ENCODE measurements at regions not wholly inside any gene's neighbourhood (a gene's known extent, or its start where the extent isn't known, plus 50 kb on each side); places are given as distances from the start of the nearest gene placed in this dataset.
"Not testable (repeated sequence)": the region's sequence is repeated elsewhere in the genome, so short reads cannot be mapped to it uniquely, and the experiment has no call there.

DNA sequence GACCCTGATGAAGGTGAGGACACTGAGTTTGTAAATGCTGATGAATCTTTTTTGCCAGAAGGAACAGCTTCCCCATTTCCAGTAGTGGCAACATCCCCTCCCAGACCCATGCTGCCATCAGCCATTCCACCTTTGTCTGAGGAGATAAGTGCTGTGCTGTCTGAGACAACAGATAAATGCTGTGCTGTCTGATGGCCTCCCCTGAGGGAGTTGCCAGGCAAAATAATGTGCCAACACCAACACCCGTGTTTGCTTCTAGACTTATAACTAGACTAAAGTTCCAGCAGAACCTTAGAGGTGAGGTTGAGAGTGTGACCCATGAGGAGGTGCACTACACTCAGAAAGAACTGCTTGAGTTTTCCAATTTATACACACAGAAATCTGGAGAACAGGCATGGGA, 349.5 kb downstream of the C12orf75 start:
- FAIRE-seq (no peak), DNase-seq (ENCODE audit: low spot score in 2 of 2) (no peak)

DNA sequence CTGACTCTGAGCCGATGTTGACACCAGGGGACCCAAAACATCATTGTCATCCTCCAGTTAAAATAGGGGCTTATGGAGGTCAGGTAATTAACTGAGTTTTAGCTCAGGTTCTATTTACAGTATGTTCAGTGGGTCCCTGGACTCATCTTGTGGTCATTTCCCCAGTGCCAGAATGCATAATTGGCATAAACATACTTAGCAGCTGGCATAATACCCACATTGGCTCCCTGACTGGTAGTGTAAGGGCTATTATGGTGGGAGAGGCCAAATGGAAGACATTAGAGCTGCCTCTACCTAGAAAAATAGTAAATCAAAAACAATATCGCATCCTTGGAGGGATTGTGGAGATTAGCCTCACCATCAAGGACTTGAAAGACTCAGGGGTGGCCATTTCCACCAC, 350.9 kb downstream of the C12orf75 start:
- no peak for FAIRE-seq

DNA sequence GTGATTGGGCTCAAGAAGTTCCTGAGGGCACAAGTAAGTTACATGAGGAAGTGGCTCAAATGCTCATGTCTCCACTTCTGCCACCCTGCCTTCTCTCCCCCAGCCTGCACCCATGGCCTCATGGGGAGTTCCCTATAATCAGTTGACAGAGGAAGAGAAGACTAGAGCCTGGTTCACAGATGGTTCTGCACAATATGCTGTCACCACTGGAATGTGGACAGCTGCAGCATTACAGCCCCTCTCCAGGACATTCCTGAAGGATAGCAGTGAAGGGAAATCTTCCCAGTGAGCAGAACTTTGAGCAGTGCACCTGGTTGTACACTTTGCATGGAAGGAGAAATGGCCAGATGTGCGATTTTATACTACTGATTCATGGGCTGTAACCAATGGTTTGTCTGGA, 352.3 kb downstream of the C12orf75 start:
- not testable (repeated sequence) for DNase-seq (ENCODE audit: low spot score in 2 of 2); FAIRE-seq

More for the DNA sequence above, 350.9 kb downstream of the C12orf75 start:
- no peak for DNase-seq (ENCODE audit: low spot score in 2 of 2)

DNA sequence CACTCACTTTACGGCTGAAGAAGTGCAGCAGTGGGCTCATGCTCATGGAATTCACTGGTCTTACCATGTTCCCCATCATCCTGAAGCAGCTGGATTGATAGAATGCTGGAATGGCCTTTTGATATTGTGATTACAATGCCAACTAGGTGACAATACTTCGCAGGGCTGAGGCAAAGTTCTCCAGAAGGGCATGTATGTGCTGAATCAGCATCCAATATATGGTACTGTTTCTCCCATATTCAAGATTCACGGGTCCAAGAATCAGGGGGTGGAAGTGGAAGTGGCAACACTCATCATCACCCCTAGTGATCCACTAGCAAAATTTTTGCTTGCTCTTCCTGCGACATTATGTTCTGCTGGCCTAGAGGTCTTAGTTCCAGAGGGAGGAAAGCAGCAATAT, 353.3 kb downstream of the C12orf75 start:
- not testable (repeated sequence) for DNase-seq (ENCODE audit: low spot score in 2 of 2); FAIRE-seq

DNA sequence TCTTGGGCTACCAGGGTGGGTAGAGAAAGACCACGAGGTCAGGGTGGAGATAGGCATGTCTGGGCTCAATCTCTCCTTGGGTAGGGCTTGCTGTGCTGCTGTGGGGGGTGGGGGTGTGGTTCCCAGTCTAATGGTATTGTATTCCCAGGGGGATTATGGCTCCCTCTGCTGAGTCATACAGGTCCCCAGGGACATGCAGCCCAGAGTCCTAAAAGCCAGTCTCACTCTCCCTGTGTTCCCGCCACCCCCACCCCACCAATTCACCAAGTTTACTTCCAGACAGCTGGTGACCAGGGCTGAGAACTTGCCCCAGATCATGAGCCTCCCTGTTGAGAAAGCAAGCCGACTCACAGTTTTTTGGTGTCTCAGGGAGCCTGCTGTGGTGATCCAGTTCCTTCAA, 367.6 kb downstream of the C12orf75 start:
- no peak for DNase-seq (ENCODE audit: low spot score in 2 of 2)
- FAIRE-seq: no peak

DNA sequence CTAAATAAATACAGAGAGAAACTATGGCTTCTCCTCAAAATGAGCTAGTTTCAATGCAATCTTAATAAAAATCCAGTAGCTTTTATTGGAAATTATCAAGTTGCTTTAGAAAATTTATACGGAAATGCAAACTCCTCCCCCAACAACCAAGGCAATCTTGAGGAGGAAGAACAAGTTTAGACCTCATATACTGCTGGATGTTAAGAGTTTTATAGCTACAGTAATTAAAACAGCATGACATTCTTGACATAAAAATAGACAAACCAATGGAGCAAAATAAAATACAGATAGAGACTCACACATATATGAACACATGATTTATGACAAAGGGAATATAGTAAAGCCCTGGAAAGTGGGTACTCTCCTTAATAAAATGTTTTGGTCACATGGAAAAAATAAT, 368.7 kb downstream of the C12orf75 start:
- FAIRE-seq (no peak), DNase-seq (ENCODE audit: low spot score in 2 of 2) (no peak)

DNA sequence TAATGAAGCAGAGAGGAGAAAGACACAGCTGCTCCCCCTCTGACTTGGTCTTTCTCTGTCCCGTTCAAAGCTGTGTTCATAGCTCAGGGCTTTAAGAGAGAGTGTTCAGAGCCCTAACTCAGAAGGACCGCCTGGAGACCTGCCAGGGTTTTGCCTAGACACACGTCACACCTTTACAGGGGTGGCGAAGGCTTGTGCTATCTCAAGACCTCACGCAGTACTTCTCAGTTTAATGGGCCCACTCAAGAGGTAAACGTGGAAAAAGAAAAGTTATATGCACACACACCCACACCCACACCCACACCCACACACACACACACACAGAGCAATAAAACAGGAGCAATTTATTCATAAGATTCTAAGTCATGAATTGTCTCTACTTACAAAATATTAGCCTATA, 374.3 kb downstream of the C12orf75 start:
- FAIRE-seq: no peak
- no peak for DNase-seq (ENCODE audit: low spot score in 2 of 2)

DNA sequence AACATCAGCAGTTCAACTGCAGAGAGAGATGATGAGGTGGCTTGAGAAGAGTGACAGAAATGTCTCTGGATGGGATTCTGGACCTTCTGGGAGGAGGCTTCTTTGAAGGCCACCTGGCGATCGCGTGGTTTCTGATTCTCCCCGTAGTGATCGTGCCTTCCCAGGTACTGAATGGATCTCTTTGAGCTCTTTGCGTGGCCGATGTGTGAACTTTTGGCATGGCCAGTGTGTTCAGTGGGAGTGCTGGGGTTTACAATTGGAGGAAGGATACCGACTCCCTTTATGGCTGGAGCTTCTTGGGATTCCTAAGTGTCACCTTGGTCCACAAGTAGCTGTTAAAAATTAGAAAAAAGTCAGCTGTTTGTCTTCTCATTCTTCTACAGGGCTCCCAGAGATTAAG, 374.7 kb downstream of the C12orf75 start:
- DNase-seq (ENCODE audit: low spot score in 2 of 2) (no peak), FAIRE-seq (no peak)

DNA sequence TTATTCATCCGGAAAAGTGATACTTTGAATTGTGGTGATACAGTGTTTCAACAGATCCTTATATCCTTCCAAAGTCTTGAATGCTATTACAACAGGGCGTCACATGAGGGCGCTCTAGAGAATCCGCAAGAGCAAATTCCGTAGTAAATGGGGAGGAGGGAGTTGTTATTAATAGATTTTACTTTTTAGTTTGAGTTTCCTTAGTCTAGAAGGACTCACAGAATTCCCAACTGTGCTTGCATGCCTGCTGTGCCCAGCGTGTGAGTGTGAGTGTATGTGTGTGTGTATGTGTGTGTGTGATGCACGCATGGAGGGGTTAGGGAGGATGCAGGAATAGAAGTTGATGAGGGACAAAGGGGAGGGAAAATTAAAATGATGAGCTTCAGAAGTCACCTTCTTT, 375.3 kb downstream of the C12orf75 start:
- DNase-seq (ENCODE audit: low spot score in 2 of 2): peak in 1 of 2 donors; percentile 18

DNA sequence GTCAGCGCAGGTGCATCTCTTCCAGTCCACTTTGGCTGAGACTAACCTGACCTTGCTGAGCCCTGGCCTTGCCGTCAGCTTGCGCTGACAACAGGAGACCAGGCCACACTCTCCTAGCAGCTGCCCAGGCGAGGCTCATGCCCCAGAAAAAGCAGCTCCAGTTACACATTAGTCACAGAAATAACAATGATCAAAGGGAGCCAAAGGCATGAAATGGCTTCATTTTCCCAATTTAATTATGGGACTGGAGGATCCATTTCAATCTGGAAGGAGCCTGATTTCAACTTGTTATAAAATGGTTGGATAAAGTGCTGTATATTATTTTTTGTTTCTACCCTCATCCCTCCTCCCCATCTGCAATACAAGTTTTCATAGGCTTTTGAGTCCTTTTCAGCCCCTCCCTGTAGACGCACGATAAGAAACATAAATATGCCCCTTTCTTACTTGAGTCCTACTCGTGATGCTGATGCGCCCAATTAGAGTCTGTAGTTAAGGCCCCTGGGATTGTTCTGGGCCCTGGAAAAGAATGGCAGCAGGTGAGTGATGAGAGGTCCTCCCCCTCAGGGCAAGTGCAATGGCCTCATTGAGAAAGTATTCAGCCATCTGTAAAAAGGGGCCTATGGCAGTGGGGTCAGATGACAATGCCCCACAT, 376.0 kb downstream of the C12orf75 start:
- DNase-seq (ENCODE audit: low spot score in 2 of 2) (no peak), FAIRE-seq (no peak)

More for the DNA sequence above, 375.3 kb downstream of the C12orf75 start:
- peak; percentile 24 for FAIRE-seq

DNA sequence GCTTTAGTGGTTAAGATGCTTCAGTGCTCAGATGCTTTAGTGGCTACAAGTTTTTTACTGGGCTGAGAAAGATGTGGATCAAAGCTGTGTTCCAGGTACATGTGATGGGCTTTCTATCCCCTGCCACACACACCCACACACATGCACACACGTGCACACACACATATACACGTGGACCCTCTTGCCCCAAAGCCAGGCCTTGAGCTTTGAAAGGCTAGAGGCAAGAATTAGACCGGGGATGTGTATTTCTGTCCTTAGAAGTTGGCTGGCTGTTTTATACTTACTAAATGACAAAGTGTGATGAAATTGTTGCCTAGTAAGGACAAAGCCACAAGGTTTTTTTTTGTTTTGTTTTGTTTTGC, 376.5 kb downstream of the C12orf75 start:
- no peak for FAIRE-seq
- no peak for DNase-seq (ENCODE audit: low spot score in 2 of 2)

DNA sequence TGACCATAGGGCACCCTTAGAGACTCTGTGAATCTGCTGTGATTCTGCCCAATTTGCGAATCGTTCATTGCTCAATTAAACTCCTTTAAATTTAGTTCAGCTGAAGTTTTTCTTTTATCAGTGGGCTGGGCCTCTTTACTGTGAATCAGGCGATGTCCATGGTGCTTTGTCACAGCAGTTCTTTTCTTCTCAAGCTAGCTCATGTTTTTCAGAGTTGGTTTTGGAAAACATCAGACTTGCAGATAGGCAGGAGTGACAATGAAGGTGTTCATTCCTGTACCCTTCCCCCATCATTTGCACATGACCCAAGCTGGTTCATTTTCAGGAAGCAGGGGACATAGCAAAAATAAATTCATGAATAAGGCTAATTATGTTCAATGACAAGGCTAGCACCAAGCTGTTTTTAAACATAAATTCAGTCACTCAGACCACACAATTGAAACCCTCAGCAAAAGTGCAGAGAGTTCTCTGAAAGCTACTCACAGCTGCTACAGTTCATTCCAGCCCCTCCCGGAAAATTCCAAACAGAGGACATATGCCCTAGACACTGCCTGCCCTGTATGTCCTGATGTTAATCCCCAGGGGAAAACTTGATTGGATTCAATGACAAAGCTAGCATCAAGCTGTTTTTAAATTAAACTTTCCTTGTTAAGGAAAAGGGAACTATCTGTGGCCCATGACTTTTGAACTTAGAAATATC, 383.3 kb downstream of the C12orf75 start:
- DNase-seq (ENCODE audit: low spot score in 2 of 2): no peak
- no peak for FAIRE-seq

DNA sequence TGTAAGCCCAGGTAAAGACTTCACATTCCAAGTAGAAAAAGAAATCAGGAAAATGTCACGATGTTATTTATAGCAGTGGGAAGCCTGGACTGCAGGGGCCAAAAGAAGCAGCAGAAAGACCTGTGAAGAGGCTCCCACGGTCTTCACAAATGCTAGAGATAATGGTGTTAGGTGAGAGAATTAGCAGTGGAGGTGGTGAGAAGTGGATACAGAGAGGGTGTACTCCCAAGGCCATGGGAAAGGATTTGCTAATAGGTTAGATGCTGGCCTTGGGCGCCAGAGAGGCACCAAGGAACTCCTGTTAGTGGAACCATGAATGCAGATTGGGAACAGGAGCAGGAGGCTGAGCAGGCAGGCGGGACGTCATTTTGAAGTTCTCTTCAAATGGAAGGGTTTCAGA, 386.1 kb downstream of the C12orf75 start:
- DNase-seq (ENCODE audit: low spot score in 2 of 2) (no peak), FAIRE-seq (no peak)

DNA sequence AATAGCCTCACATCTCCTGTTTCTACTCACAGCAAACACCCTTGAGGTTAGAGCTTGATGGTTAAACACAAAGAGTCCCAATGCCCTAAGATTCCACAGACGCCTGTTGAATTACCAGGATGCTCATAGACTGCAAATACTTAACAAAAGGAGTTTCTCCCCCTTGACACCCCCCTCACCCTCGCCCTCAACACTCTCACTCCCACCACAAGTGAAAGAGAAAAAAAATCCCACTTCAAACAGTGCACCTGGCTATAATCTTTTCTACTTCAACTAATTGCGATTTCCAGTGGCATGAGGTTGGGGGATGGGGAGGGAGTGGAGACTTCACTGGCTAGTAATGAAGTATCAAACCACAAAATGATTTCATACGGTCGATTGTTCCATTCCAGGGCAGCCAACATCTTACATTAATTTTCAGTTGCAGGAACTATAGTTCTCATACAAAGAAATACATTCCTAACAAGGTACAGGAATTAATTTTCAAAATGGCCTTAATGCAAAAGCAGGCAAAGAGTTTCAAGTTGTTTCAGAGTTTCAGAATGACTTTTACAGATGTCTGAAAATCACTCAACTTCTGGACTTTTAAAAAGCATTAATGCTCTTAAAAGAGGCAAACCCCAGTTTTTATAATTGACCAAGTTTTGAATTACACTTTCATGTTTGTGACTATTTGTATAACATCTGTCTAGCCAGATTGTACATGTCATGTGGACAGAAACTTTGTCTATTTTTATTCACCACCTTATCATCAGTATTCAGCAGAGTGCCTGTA, 390.7 kb downstream of the C12orf75 start:
- DNase-seq (ENCODE audit: low spot score in 2 of 2) (no peak), FAIRE-seq (no peak)

DNA sequence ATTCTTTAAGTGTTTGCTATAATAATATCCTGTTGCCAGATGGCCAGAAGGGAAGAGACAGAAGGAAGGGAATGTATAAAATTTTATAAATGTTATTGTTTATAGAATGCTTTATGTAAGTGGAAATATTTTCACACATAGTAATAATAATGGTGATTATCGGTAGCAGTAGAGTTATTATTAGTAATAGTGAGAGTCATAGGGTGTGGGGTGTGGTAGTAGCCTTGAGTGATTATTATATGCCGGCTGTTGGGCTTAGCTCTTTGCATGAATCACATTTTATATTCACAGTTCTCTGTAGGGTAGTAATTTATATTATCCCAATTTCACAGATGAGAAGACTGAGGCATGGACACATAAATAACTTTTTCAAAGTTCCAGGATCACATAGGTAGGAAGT, 391.4 kb downstream of the C12orf75 start:
- DNase-seq (ENCODE audit: low spot score in 2 of 2) (no peak), FAIRE-seq (no peak)

DNA sequence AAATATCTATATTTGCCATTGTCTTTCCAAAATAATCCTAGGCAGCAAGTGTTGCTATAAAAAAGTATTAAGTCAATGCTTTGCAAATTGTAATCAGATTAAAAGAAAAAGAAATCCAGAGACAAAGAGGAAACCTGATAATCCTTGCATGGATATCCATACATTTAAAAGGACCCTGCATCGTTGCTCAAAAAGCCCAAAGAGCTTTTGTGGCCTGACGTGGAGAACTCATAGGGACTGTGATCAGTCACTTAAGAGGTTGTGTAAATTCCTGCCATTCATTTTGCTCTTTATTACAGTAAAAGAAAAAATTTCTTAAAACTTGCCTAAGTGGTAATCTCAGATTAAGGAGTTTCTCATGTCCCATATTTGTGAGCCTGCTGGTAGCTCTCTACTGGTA, 392.6 kb downstream of the C12orf75 start:
- no peak for DNase-seq (ENCODE audit: low spot score in 2 of 2)
- FAIRE-seq: no peak

DNA sequence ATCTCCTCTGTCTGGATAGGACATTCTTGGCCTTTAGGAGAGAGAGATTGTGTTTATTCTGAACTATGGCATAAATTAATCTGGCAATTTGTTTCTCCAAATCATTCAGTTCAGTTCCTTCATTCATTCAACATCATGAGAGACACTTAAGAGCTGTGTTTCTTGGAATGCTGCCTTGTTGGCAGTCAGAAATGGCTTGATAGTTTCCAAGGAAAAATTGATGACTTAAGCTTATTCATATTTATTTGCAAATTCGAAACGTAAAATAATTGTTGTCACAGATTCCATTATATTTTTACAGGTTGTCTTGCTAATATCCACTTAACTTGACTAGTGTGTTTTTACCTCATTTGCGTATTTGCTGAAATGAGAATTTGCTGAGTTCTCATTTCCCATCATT, 393.0 kb downstream of the C12orf75 start:
- FAIRE-seq: no peak
- no peak for DNase-seq (ENCODE audit: low spot score in 2 of 2)

DNA sequence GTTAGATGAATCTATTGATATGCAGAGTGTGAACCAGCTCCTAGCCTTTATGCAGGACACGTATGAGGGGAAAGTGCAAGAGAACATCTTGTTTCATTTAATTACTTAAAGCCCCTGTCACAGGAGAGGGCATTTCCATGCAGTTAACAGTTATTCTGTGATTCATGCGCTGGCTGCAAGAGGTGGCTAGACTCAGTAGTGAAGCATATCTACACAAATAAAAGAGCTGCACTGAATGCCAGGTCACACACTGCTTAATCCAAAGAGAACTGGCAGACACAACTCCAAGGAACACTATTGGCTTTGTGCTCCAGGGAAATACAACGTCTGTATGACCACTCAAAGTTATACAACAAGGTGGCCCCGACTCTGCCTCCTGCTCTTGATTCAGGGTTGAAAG, 394.1 kb downstream of the C12orf75 start:
- no peak for FAIRE-seq
- DNase-seq (ENCODE audit: low spot score in 2 of 2): peak in 1 of 2 donors; percentile 13

DNA sequence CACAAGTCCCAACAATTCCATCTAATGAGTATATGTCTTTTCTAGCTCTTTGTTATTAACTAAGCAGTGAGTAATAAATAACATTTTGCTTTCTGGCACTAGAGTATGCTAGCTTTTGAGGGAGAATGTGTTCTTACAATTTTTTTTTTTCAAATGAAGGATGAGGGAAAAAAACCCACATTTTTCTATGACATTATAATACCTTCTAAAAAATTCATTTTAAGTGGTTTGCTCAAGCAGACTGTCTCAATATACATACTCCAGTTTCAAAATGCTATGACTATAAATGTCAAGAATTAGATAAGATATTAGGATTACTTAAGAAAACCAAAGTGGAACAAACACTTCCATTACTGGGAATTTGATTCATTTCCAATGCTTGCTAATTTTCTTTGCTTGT, 394.6 kb downstream of the C12orf75 start:
- FAIRE-seq (no peak), DNase-seq (ENCODE audit: low spot score in 2 of 2) (no peak)

DNA sequence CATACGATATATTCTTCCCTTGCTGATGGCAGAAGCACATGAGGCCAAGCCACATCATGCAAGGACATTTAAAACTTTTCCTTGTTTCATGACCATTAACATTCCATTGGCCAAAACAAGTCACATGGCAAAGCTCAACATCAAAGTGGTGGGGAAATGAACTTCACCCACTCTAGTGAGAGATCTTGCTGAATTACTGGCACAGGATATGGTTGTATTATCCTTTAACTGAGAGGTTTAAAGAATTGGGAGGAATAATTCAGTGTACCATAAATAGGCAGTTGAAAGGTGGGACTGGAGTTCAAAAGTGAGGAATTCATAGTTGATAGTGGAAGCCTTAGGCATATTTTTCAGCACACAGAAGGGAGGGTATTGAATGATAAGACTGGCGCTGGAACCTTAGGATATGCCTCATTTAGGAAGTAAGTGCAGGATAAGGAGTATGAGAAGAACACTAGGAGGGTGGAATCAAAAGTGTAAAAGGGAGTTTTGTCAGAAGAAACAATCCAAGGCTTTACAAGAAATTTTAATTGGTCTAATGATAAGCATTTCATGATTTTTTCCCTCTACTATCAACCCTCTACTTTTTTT, 398.8 kb downstream of the C12orf75 start:
- DNase-seq (ENCODE audit: low spot score in 2 of 2) (no peak), FAIRE-seq (no peak)

DNA sequence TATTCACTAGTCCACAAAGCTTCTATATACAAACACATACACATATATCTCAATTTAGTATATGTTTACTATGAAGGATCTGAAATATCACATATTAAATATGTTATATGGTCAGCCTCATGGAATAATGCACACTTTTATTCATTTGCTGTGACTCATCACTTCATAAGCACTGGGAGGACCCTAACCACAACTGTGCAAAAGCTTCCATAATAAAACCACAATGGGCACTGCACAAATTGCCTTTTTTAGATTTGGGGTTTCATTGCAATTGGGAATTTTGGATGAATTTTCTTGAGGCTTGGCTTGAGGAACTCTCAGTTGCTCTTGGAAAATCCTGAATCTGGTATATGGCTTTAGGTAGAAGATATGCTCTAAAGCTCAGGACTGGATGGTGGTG, 399.4 kb downstream of the C12orf75 start:
- FAIRE-seq (no peak), DNase-seq (ENCODE audit: low spot score in 2 of 2) (no peak)

All from frontal cortex (tissue), 3 donors.